ENCODE measurements at regions not wholly inside any gene's neighbourhood (a gene's known extent, or its start where the extent isn't known, plus 50 kb on each side); places are given as distances from the start of the nearest gene placed in this dataset.

GRCh38 chr7:130882396-130882795, 148.4 kb upstream of the KLF14 start:
- 50% methylated on average over 2 of the region's 2 CpGs for WGBS (ENCODE audit: insufficient coverage)
- DNase-seq = no peak
- Histone ChIP-seq H3K4me3 (ENCODE audit: control insufficient read depth in 1 of 7, extremely low read depth in 1 of 7, insufficient read depth in 4 of 7, low read depth in 2 of 7, low read length in 6 of 7) (peak overlapping the region in 1 of 7 experiments; percentile 40), H3K4me1 (ENCODE audit: control extremely low read depth in 1 of 4, control insufficient read depth in 4 of 4, insufficient read depth in 4 of 4, low read length in 3 of 4) (no peaks in the 10 kb centered on the region), H3K27ac (ENCODE audit: insufficient read depth in 1 of 2, low read depth in 1 of 2, low read length in 2 of 2, poor library complexity in 1 of 2, severe bottlenecking in 2 of 2) (no peak overlapping the region), H3K9me3 (ENCODE audit: control extremely low read depth in 1 of 5, control insufficient read depth in 4 of 5, insufficient read depth in 2 of 5, low read depth in 1 of 5, low read length in 4 of 5) (no peaks in the 10 kb centered on the region), H3K36me3 (ENCODE audit: control insufficient read depth in 4 of 4, insufficient read depth in 4 of 4, low read length in 3 of 4) (peaks cover 15 to 89% (median 41%) of the 10 kb centered on the region in 4 experiments), H3K27me3 (replicated peaks in 2 of 5; ENCODE audit: control insufficient read depth in 4 of 5, insufficient read depth in 5 of 5, low read length in 4 of 5) (no peaks in the 10 kb centered on the region)
- POLR2A ChIA-PET = no interaction called here
- CTCF ChIA-PET = interaction anchor here (1.3 to 2.3 kb wide), 5 partner anchors 10 to 100 kb away, joined by 3 to 10 read pairs (median 5); no protein-coding TSS in a partner anchor

GRCh38 chr7:130883928-130884327, 149.9 kb upstream of the KLF14 start:
- ChIA-PET CTCF (interaction anchor here (1.2 to 3.1 kb wide), 6 partner anchors 9 to 157 kb away, joined by 5 to 18 read pairs (median 8); no protein-coding TSS in a partner anchor), POLR2A (no interaction called here)
- 95% methylated on average over 5 of the region's 6 CpGs for WGBS (ENCODE audit: insufficient coverage)
- Histone ChIP-seq H3K9me3 (ENCODE audit: control extremely low read depth in 1 of 5, control insufficient read depth in 4 of 5, insufficient read depth in 2 of 5, low read depth in 1 of 5, low read length in 4 of 5) (no peaks in the 10 kb centered on the region), H3K4me3 (ENCODE audit: control insufficient read depth in 1 of 7, extremely low read depth in 1 of 7, insufficient read depth in 4 of 7, low read depth in 2 of 7, low read length in 6 of 7) (peak overlapping the region in 1 of 7 experiments; percentile 54), H3K36me3 (ENCODE audit: control insufficient read depth in 4 of 4, insufficient read depth in 4 of 4, low read length in 3 of 4) (peaks cover 9 to 89% (median 37%) of the 10 kb centered on the region in 4 experiments), H3K27me3 (replicated peaks in 2 of 5; ENCODE audit: control insufficient read depth in 4 of 5, insufficient read depth in 5 of 5, low read length in 4 of 5) (no peaks in the 10 kb centered on the region), H3K27ac (ENCODE audit: insufficient read depth in 1 of 2, low read depth in 1 of 2, low read length in 2 of 2, poor library complexity in 1 of 2, severe bottlenecking in 2 of 2) (no peak overlapping the region), H3K4me1 (ENCODE audit: control extremely low read depth in 1 of 4, control insufficient read depth in 4 of 4, insufficient read depth in 4 of 4, low read length in 3 of 4) (no peaks in the 10 kb centered on the region)
- no peak for DNase-seq

- WGBS (ENCODE audit: insufficient coverage) = 88% methylated on average over 19 of the region's 21 CpGs
- ChIA-PET CTCF (interaction anchor here (1.0 to 3.1 kb wide), 6 partner anchors 9 to 662 kb away, joined by 3 to 18 read pairs (median 3); no protein-coding TSS in a partner anchor), POLR2A (interaction anchor here (0.5 kb wide), 1 partner anchor 95 kb away, joined by 4 read pairs; no protein-coding TSS in a partner anchor)
- DNase-seq = no peak
- Histone ChIP-seq H3K36me3 (ENCODE audit: control insufficient read depth in 4 of 4, insufficient read depth in 4 of 4, low read length in 3 of 4) (peaks cover 6 to 85% (median 36%) of the 10 kb centered on the region in 4 experiments), H3K27ac (ENCODE audit: insufficient read depth in 1 of 2, low read depth in 1 of 2, low read length in 2 of 2, poor library complexity in 1 of 2, severe bottlenecking in 2 of 2) (no peak overlapping the region), H3K9me3 (ENCODE audit: control extremely low read depth in 1 of 5, control insufficient read depth in 4 of 5, insufficient read depth in 2 of 5, low read depth in 1 of 5, low read length in 4 of 5) (no peaks in the 10 kb centered on the region), H3K4me1 (ENCODE audit: control extremely low read depth in 1 of 4, control insufficient read depth in 4 of 4, insufficient read depth in 4 of 4, low read length in 3 of 4) (no peaks in the 10 kb centered on the region), H3K4me3 (ENCODE audit: control insufficient read depth in 1 of 7, extremely low read depth in 1 of 7, insufficient read depth in 4 of 7, low read depth in 2 of 7, low read length in 6 of 7) (peak overlapping the region in 1 of 7 experiments; percentile 30), H3K27me3 (replicated peaks in 2 of 5; ENCODE audit: control insufficient read depth in 4 of 5, insufficient read depth in 5 of 5, low read length in 4 of 5) (no peaks in the 10 kb centered on the region)
Measured at GRCh38 chr7:130884437-130885417, 150.7 kb upstream of the KLF14 start.

GRCh38 chr7:130886438-130887135, 152.6 kb upstream of the KLF14 start:
- 97% methylated on average over 10 of the region's 10 CpGs for WGBS (ENCODE audit: insufficient coverage)
- Histone ChIP-seq H3K9me3 (ENCODE audit: control extremely low read depth in 1 of 5, control insufficient read depth in 4 of 5, insufficient read depth in 2 of 5, low read depth in 1 of 5, low read length in 4 of 5) (no peaks in the 10 kb centered on the region), H3K36me3 (ENCODE audit: control insufficient read depth in 4 of 4, insufficient read depth in 4 of 4, low read length in 3 of 4) (peaks cover 6 to 89% (median 40%) of the 10 kb centered on the region in 4 experiments), H3K4me1 (ENCODE audit: control extremely low read depth in 1 of 4, control insufficient read depth in 4 of 4, insufficient read depth in 4 of 4, low read length in 3 of 4) (no peaks in the 10 kb centered on the region), H3K4me3 (ENCODE audit: control insufficient read depth in 1 of 7, extremely low read depth in 1 of 7, insufficient read depth in 4 of 7, low read depth in 2 of 7, low read length in 6 of 7) (no peak overlapping the region), H3K27me3 (replicated peaks in 2 of 5; ENCODE audit: control insufficient read depth in 4 of 5, insufficient read depth in 5 of 5, low read length in 4 of 5) (no peaks in the 10 kb centered on the region), H3K27ac (ENCODE audit: insufficient read depth in 1 of 2, low read depth in 1 of 2, low read length in 2 of 2, poor library complexity in 1 of 2, severe bottlenecking in 2 of 2) (no peak overlapping the region)
- POLR2A ChIA-PET = no interaction called here
- DNase-seq = no peak
- CTCF ChIA-PET = interaction anchor here (1.1 to 3.1 kb wide), 5 partner anchors 9 to 660 kb away, joined by 3 to 18 read pairs (median 4); no protein-coding TSS in a partner anchor

GRCh38 chr7:130887182-130887956, 153.4 kb upstream of the KLF14 start:
- ChIA-PET CTCF (interaction anchor here (1.2 to 3.1 kb wide), 3 partner anchors 9 to 12 kb away, joined by 3 to 17 read pairs (median 5); no protein-coding TSS in a partner anchor), POLR2A (no interaction called here)
- Histone ChIP-seq H3K4me1 (ENCODE audit: control extremely low read depth in 1 of 4, control insufficient read depth in 4 of 4, insufficient read depth in 4 of 4, low read length in 3 of 4) (no peaks in the 10 kb centered on the region), H3K9me3 (ENCODE audit: control extremely low read depth in 1 of 5, control insufficient read depth in 4 of 5, insufficient read depth in 2 of 5, low read depth in 1 of 5, low read length in 4 of 5) (no peaks in the 10 kb centered on the region), H3K27ac (ENCODE audit: insufficient read depth in 1 of 2, low read depth in 1 of 2, low read length in 2 of 2, poor library complexity in 1 of 2, severe bottlenecking in 2 of 2) (no peak overlapping the region), H3K36me3 (ENCODE audit: control insufficient read depth in 4 of 4, insufficient read depth in 4 of 4, low read length in 3 of 4) (peaks cover 2 to 82% (median 35%) of the 10 kb centered on the region in 4 experiments), H3K27me3 (replicated peaks in 2 of 5; ENCODE audit: control insufficient read depth in 4 of 5, insufficient read depth in 5 of 5, low read length in 4 of 5) (no peaks in the 10 kb centered on the region), H3K4me3 (ENCODE audit: control insufficient read depth in 1 of 7, extremely low read depth in 1 of 7, insufficient read depth in 4 of 7, low read depth in 2 of 7, low read length in 6 of 7) (no peak overlapping the region)
- 95% methylated on average over 7 of the region's 12 CpGs for WGBS (ENCODE audit: insufficient coverage)
- no peak for DNase-seq

- Histone ChIP-seq H3K4me3 (ENCODE audit: control insufficient read depth in 1 of 7, extremely low read depth in 1 of 7, insufficient read depth in 4 of 7, low read depth in 2 of 7, low read length in 6 of 7) (no peak overlapping the region), H3K27ac (ENCODE audit: insufficient read depth in 1 of 2, low read depth in 1 of 2, low read length in 2 of 2, poor library complexity in 1 of 2, severe bottlenecking in 2 of 2) (no peak overlapping the region), H3K4me1 (ENCODE audit: control extremely low read depth in 1 of 4, control insufficient read depth in 4 of 4, insufficient read depth in 4 of 4, low read length in 3 of 4) (no peaks in the 10 kb centered on the region), H3K27me3 (replicated peaks in 2 of 5; ENCODE audit: control insufficient read depth in 4 of 5, insufficient read depth in 5 of 5, low read length in 4 of 5) (no peaks in the 10 kb centered on the region), H3K36me3 (ENCODE audit: control insufficient read depth in 4 of 4, insufficient read depth in 4 of 4, low read length in 3 of 4) (peaks cover 0 to 76% (median 29%) of the 10 kb centered on the region in 4 experiments), H3K9me3 (ENCODE audit: control extremely low read depth in 1 of 5, control insufficient read depth in 4 of 5, insufficient read depth in 2 of 5, low read depth in 1 of 5, low read length in 4 of 5) (no peaks in the 10 kb centered on the region)
- ChIA-PET POLR2A (no interaction called here), CTCF (interaction anchor here (1.2 to 2.2 kb wide), 5 partner anchors 9 to 95 kb away, joined by 3 to 5 read pairs (median 5); no protein-coding TSS in a partner anchor)
- DNase-seq = no peak
- 94% methylated on average over 12 of the region's 12 CpGs for WGBS (ENCODE audit: insufficient coverage)
Measured at GRCh38 chr7:130887957-130888371, 154.0 kb upstream of the KLF14 start.
